Natural killer cell (primary cell): ENCODE measurements at regions not wholly inside any gene's neighbourhood (a gene's known extent, or its start where the extent isn't known, plus 50 kb on each side); places are given as distances from the start of the nearest gene placed in this dataset.

Experiments used
- ATAC-seq, 3 donors: fragments of 150-1000 bp in 2 of 3; fragments of 200-7000 bp in 1 of 3; cut with Tn5 transposase; 1 replicate in 1 of 3; 2 replicates in 2 of 3; pipeline ENCODE4 v1.10.0; 2021; ENCODE audit warnings: mild to moderate bottlenecking in 2 of 3, moderate library complexity in 2 of 3
- DNase-seq, 2 donors: peaks; one replicate each; pipeline versions ENCODE4 v3.0.0 to v3.0.0-alpha.2; 2013 to 2021; ENCODE audit warnings: mixed read lengths in 1 of 2
- H3K27ac ChIP-seq: one replicate; pipeline ENCODE4 v1.5.1; 2013; ENCODE audit warnings: mild to moderate bottlenecking, low read length
- H3K27me3 ChIP-seq: one replicate; pipeline ENCODE4 v1.6.1; 2013; ENCODE audit warnings: low read length; ENCODE audit not compliant: control insufficient read depth, insufficient read depth
- H3K36me3 ChIP-seq: one replicate; pipeline ENCODE4 v1.6.1; 2013; ENCODE audit warnings: low read length; ENCODE audit not compliant: control insufficient read depth, insufficient read depth
- H3K4me1 ChIP-seq: one replicate; pipeline ENCODE4 v1.6.1; 2013; ENCODE audit warnings: low read length; ENCODE audit not compliant: control insufficient read depth, insufficient read depth
- H3K4me3 ChIP-seq: one replicate; pipeline ENCODE4 v1.5.1; 2013; ENCODE audit warnings: low read length
- H3K9me3 ChIP-seq: one replicate; pipeline ENCODE4 v1.6.1; 2013; ENCODE audit warnings: low read length; ENCODE audit not compliant: control insufficient read depth, insufficient read depth
- H3K27ac Mint-ChIP-seq, 2 donors: one replicate each; pipeline ENCODE4 v1.8.0; 2022; ENCODE audit warnings: mild to moderate bottlenecking in 2 of 2, mixed read lengths in 2 of 2, moderate library complexity in 1 of 2
- H3K27me3 Mint-ChIP-seq, 2 donors: one replicate each; pipeline ENCODE4 v1.8.0; 2022; ENCODE audit warnings: low read depth in 2 of 2, mixed read lengths in 2 of 2
- H3K36me3 Mint-ChIP-seq: one replicate; pipeline ENCODE4 v1.8.0; 2022; ENCODE audit warnings: mixed read lengths
- H3K4me1 Mint-ChIP-seq, 2 donors: one replicate each; pipeline ENCODE4 v1.8.0; 2022; ENCODE audit warnings: mixed read lengths in 2 of 2
- H3K4me3 Mint-ChIP-seq: one replicate; pipeline ENCODE4 v1.8.0; 2022; ENCODE audit warnings: mild to moderate bottlenecking, moderate library complexity, mixed read lengths
- H3K9me3 Mint-ChIP-seq, 2 donors: one replicate each; pipeline ENCODE4 v1.8.0; 2022; ENCODE audit warnings: mixed read lengths in 2 of 2
- WGBS: methylation state at CpG from one replicate; pipeline ENCODE4 v1.1.7; 2013; ENCODE audit warnings: missing lambda C conversion rate; ENCODE audit not compliant: insufficient coverage; 5-methylcytosine and 5-hydroxymethylcytosine counted together
- intact Hi-C: fragments of 100-400 bp; cut with micrococcal nuclease; formaldehyde crosslinking; loops from one replicate; pipeline ENCODE4 v1.14.2; 2022
- TF ChIP-seq, protein P1 (sequence below): fragments of 200-600 bp; IDR thresholded peaks from one replicate; pipeline ENCODE4 v1.8.0; 2022; ENCODE audit warnings: antibody characterized with exemption

DNA sequence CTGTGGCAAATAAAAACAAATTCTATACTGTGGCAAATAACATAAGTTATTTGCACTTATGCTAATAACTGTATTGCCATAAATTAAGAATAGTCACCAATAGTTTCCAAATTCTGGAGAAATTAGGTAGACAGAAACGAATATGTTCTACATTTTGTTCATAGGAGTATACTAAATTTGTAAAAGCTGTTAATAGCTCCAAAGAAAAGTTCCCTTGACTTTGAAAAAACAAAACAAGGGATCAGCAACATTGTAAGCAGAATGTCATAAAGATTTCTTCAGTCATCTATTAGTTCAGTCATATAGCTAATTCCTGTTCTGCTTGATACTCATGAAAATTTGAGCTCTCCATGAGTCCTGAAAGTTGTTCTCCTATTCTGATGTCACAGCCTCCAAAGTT lies 1472.8 kb downstream of the C4orf33 start:
- Mint-ChIP-seq H3K9me3 (peaks cover 9 to 13% of the 10 kb centered on the region in 2 donors), H3K4me1 (no peaks in the 10 kb centered on the region), H3K36me3 (no peaks in the 10 kb centered on the region), H3K27me3 (no peaks in the 10 kb centered on the region), H3K27ac (no peak overlapping the region), H3K4me3 (no peak overlapping the region)
- no CpG with 5 or more reads among the region's 1 CpG for WGBS
- Histone ChIP-seq H3K27me3 (no peaks in the 10 kb centered on the region), H3K36me3 (no peaks in the 10 kb centered on the region), H3K27ac (no peak overlapping the region), H3K9me3 (no peaks in the 10 kb centered on the region), H3K4me3 (no peak overlapping the region), H3K4me1 (no peaks in the 10 kb centered on the region)
- TF ChIP-seq, protein P1, sequence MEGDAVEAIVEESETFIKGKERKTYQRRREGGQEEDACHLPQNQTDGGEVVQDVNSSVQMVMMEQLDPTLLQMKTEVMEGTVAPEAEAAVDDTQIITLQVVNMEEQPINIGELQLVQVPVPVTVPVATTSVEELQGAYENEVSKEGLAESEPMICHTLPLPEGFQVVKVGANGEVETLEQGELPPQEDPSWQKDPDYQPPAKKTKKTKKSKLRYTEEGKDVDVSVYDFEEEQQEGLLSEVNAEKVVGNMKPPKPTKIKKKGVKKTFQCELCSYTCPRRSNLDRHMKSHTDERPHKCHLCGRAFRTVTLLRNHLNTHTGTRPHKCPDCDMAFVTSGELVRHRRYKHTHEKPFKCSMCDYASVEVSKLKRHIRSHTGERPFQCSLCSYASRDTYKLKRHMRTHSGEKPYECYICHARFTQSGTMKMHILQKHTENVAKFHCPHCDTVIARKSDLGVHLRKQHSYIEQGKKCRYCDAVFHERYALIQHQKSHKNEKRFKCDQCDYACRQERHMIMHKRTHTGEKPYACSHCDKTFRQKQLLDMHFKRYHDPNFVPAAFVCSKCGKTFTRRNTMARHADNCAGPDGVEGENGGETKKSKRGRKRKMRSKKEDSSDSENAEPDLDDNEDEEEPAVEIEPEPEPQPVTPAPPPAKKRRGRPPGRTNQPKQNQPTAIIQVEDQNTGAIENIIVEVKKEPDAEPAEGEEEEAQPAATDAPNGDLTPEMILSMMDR, result no peak
- DNase-seq (no peak), ATAC-seq (no peak)
- intact Hi-C loops, result no loop called here

DNA sequence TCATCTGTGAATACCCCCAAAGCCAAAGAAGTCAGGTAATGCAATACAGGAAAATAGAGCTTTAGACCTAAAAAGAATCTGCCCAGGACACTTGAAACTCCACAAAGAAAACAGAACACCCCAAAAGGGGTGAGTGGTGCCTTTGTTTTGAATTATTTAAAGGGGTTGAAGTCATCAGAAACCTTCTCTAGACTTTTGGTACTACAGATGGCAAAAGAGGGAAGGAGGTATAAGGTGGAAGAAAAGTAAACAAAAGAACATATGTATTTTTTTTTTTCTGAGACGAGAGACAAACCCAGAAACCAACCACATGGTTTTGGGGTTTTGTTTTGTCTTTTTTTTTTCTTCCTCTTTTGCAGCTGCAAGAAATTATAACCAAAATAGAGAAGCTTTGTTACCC lies 1477.8 kb downstream of the C4orf33 start:
- intact Hi-C loops, result no loop called here
- Mint-ChIP-seq H3K4me1 (no peaks in the 10 kb centered on the region), H3K4me3 (no peak overlapping the region), H3K9me3 (peaks cover 12 to 22% of the 10 kb centered on the region in 2 donors), H3K27ac (no peak overlapping the region), H3K36me3 (no peaks in the 10 kb centered on the region), H3K27me3 (no peaks in the 10 kb centered on the region)
- Histone ChIP-seq H3K4me3 (no peak overlapping the region), H3K9me3 (peaks cover 6% of the 10 kb centered on the region), H3K27ac (no peak overlapping the region), H3K27me3 (no peaks in the 10 kb centered on the region), H3K4me1 (no peaks in the 10 kb centered on the region), H3K36me3 (no peaks in the 10 kb centered on the region)
- TF ChIP-seq, protein P1, result no peak
- no CpG with 5 or more reads among the region's 1 CpG for WGBS
- ATAC-seq (no peak), DNase-seq (no peak)

DNA sequence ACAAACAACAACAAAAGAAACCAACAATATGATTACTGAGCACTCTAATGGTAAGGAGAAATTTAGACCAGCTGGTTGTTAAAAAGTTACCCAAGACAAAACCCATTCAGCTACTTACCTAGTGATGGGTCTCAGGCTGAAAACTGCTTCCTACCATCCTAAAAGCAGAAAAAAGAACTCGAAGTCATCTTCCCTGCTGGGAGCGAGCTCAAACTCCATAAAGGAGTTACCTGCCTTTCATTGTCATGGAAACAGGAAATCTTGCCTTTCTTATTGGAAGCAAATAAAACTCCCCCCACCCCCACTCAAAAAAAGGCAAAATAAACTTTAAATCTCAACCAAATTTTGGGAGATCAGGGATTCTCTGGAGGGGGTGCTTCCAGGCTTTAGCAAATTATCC lies 1478.3 kb downstream of the C4orf33 start:
- Histone ChIP-seq H3K27me3 (no peaks in the 10 kb centered on the region), H3K4me1 (no peaks in the 10 kb centered on the region), H3K27ac (no peak overlapping the region), H3K4me3 (no peak overlapping the region), H3K9me3 (peaks cover 6% of the 10 kb centered on the region), H3K36me3 (no peaks in the 10 kb centered on the region)
- H3K9me3 Mint-ChIP-seq, result peaks cover 12 to 22% of the 10 kb centered on the region in 2 donors
- H3K27me3 Mint-ChIP-seq, result no peaks in the 10 kb centered on the region
- TF ChIP-seq, protein P1, result no peak
- intact Hi-C loops, result no loop called here
- no peak overlapping the region for H3K27ac Mint-ChIP-seq
- H3K36me3 Mint-ChIP-seq, result no peaks in the 10 kb centered on the region
- WGBS, result 65% methylated on average over 2 of the region's 2 CpGs
- no peak overlapping the region for H3K4me3 Mint-ChIP-seq
- H3K4me1 Mint-ChIP-seq, result no peaks in the 10 kb centered on the region
- no peak for ATAC-seq
- DNase-seq, result no peak

DNA sequence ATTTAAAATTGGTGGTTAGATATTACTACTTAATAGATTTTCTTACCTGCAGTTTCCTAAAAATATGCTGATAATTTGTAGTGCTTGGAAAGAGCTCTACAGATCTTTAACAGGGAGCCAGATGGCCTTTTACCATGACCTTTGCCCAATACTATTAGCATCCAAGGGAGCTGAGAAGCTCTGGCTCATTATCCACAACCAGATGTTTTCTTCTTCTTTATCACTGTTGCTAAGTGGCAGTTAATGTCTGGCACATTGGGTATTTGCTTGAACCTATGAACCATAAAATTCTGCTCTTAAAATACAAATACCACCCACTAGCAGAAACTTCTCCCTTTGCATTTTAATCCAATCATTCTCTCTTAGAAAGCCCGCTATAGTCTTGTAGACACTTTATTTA lies 1480.3 kb downstream of the C4orf33 start:
- peaks cover 6% of the 10 kb centered on the region for H3K9me3 ChIP-seq
- H3K4me1 ChIP-seq, result no peaks in the 10 kb centered on the region
- no peaks in the 10 kb centered on the region for H3K27me3 Mint-ChIP-seq
- no peaks in the 10 kb centered on the region for H3K27me3 ChIP-seq
- H3K27ac ChIP-seq, result no peak overlapping the region
- no peak overlapping the region for H3K4me3 Mint-ChIP-seq
- no peaks in the 10 kb centered on the region for H3K4me1 Mint-ChIP-seq
- no peaks in the 10 kb centered on the region for H3K36me3 Mint-ChIP-seq
- WGBS, result 71% methylated on average over 1 of the region's 1 CpG
- H3K4me3 ChIP-seq, result no peak overlapping the region
- ATAC-seq (no peak), DNase-seq (no peak)
- H3K27ac Mint-ChIP-seq, result no peak overlapping the region
- H3K9me3 Mint-ChIP-seq, result peaks cover 11 to 29% of the 10 kb centered on the region in 2 donors
- TF ChIP-seq, protein P1, result no peak
- H3K36me3 ChIP-seq, result no peaks in the 10 kb centered on the region
- intact Hi-C loops, result no loop called here
